C4-2B (cell line): ENCODE measurements at regions not wholly inside any gene's neighbourhood (a gene's known extent, or its start where the extent isn't known, plus 50 kb on each side); places are given as distances from the start of the nearest gene placed in this dataset.
A peak's percentile ranks its signal among the peaks of the same experiment; 100 is the strongest.

Experiments used
- H3K27ac ChIP-seq: fragments of 450-650 bp; 2 replicates; pipeline ENCODE4 v1.5.1; 2017
- CTCF ChIP-seq: fragments of 450-650 bp; conservative IDR thresholded peaks from 2 replicates; pipeline ENCODE4 v1.5.1; 2017; ENCODE audit warnings: mild to moderate bottlenecking
- ZFX ChIP-seq: fragments of 450-650 bp; IDR thresholded peaks from 2 replicates; pipeline ENCODE4 v1.6.1; 2017

GRCh38 chr5:129398026-129398678 lies 61.9 kb upstream of the ADAMTS19 start:
- TF ChIP-seq ZFX (no peak), CTCF (no peak)

GRCh38 chr5:129399069-129399468 lies 61.0 kb upstream of the ADAMTS19 start:
- no peak for TF ChIP-seq ZFX
- no peak overlapping the region for H3K27ac ChIP-seq

More at GRCh38 chr5:129398026-129398678, 61.9 kb upstream of the ADAMTS19 start:
- no peak overlapping the region for H3K27ac ChIP-seq

- peak; percentile 54 for TF ChIP-seq CTCF
- TF ChIP-seq ZFX = no peak
- no peak overlapping the region for H3K27ac ChIP-seq
Measured at GRCh38 chr5:129400395-129400983, 59.6 kb upstream of the ADAMTS19 start.

- TF ChIP-seq CTCF (no peak), ZFX (no peak)
- H3K27ac ChIP-seq = no peak overlapping the region
Measured at GRCh38 chr5:129405222-129405621, 54.9 kb upstream of the ADAMTS19 start.

GRCh38 chr5:129406440-129406839 lies 53.7 kb upstream of the ADAMTS19 start:
- no peak for TF ChIP-seq ZFX
- TF ChIP-seq CTCF = no peak
- no peak overlapping the region for H3K27ac ChIP-seq
